Trophoblast cell (in vitro differentiated cells and primary cell): ENCODE measurements at regions not wholly inside any gene's neighbourhood (a gene's known extent, or its start where the extent isn't known, plus 50 kb on each side); places are given as distances from the start of the nearest gene placed in this dataset.

Experiments used
- DNase-seq, 2 donors: peaks; one replicate each; pipeline ENCODE4 v3.0.0-alpha.2; 2016
- H2AFZ ChIP-seq: 2 replicates; pipeline ENCODE4 v1.6.1; 2013; ENCODE audit warnings: low read length, moderate library complexity, mild to moderate bottlenecking; ENCODE audit not compliant: insufficient read depth, poor library complexity
- H2AK5ac ChIP-seq: 2 replicates; pipeline ENCODE4 v1.6.1; 2013; ENCODE audit warnings: mild to moderate bottlenecking, low read length
- H2BK120ac ChIP-seq: 2 replicates; pipeline ENCODE4 v1.6.1; 2013; ENCODE audit warnings: low read length, mild to moderate bottlenecking, moderate library complexity; ENCODE audit not compliant: insufficient read depth, poor library complexity
- H2BK12ac ChIP-seq: 2 replicates; pipeline ENCODE4 v1.6.1; 2013; ENCODE audit warnings: mild to moderate bottlenecking, low read length, moderate library complexity
- H2BK5ac ChIP-seq: 2 replicates; pipeline ENCODE4 v1.6.1; 2013; ENCODE audit warnings: low read length, low read depth, moderate library complexity, mild to moderate bottlenecking; ENCODE audit not compliant: poor library complexity
- H3K14ac ChIP-seq: 2 replicates; pipeline ENCODE4 v1.6.1; 2013; ENCODE audit warnings: mild to moderate bottlenecking, low read length
- H3K18ac ChIP-seq: 2 replicates; pipeline ENCODE4 v1.6.1; 2013; ENCODE audit warnings: mild to moderate bottlenecking, low read length
- H3K23ac ChIP-seq: 2 replicates; pipeline ENCODE4 v1.6.1; 2013; ENCODE audit warnings: low read length
- H3K27ac ChIP-seq: 2 replicates; pipeline ENCODE4 v1.5.1; 2013; ENCODE audit warnings: low read depth, mild to moderate bottlenecking, inconsistent platforms, low read length, moderate library complexity
- H3K27me3 ChIP-seq: 2 replicates; pipeline ENCODE4 v1.6.1; 2013; ENCODE audit warnings: inconsistent platforms, mild to moderate bottlenecking, low read length, moderate library complexity; ENCODE audit not compliant: insufficient read depth
- H3K36me3 ChIP-seq, 2 experiments: 1 replicate in 1 of 2; 2 replicates in 1 of 2; pipeline ENCODE4 v1.6.1; 2013; ENCODE audit warnings: low read length in 2 of 2, mild to moderate bottlenecking in 2 of 2, moderate library complexity in 1 of 2; ENCODE audit not compliant: insufficient read depth in 2 of 2, control insufficient read depth in 1 of 2
- H3K4ac ChIP-seq: 2 replicates; pipeline ENCODE4 v1.6.1; 2013; ENCODE audit warnings: low read depth, mild to moderate bottlenecking, low read length, moderate library complexity
- H3K4me1 ChIP-seq, 2 experiments: 1 replicate in 1 of 2; 2 replicates in 1 of 2; pipeline ENCODE4 v1.6.1; 2013; ENCODE audit warnings: low read length in 2 of 2, mild to moderate bottlenecking in 2 of 2, moderate library complexity in 1 of 2; ENCODE audit not compliant: insufficient read depth in 2 of 2, control insufficient read depth in 1 of 2
- H3K4me2 ChIP-seq: 2 replicates; pipeline ENCODE4 v1.6.1; 2013; ENCODE audit warnings: inconsistent platforms, mild to moderate bottlenecking, low read length, moderate library complexity
- H3K4me3 ChIP-seq: 2 replicates; pipeline ENCODE4 v1.5.1; 2013; ENCODE audit warnings: mild to moderate bottlenecking, low read depth, low read length, inconsistent platforms
- H3K79me1 ChIP-seq: one replicate; pipeline ENCODE4 v1.6.1; 2013; ENCODE audit warnings: low read length
- H3K79me2 ChIP-seq: 2 replicates; pipeline ENCODE4 v1.6.1; 2013; ENCODE audit warnings: low read length, mild to moderate bottlenecking; ENCODE audit not compliant: control insufficient read depth, insufficient read depth, poor library complexity
- H3K9ac ChIP-seq: 2 replicates; pipeline ENCODE4 v1.6.1; 2013; ENCODE audit warnings: mild to moderate bottlenecking, low read length
- H3K9me3 ChIP-seq: 2 replicates; pipeline ENCODE4 v1.6.1; 2013; ENCODE audit warnings: low read depth, mild to moderate bottlenecking, control low read depth, inconsistent platforms, low read length; ENCODE audit not compliant: insufficient read depth
- H4K12ac ChIP-seq: 2 replicates; pipeline ENCODE4 v1.6.1; 2013; ENCODE audit warnings: low read depth, mild to moderate bottlenecking, low read length, moderate library complexity
- H4K8ac ChIP-seq: 2 replicates; pipeline ENCODE4 v1.6.1; 2013; ENCODE audit warnings: low read depth, mild to moderate bottlenecking, low read length, moderate library complexity
- H4K91ac ChIP-seq: one replicate; pipeline ENCODE4 v1.6.1; 2013; ENCODE audit warnings: low read depth, mild to moderate bottlenecking, low read length, moderate library complexity
- WGBS: extraction: QIAGEN DNeasy Blood & Tissue Kit; methylation state at CpG from one replicate; pipeline ENCODE4 v1.1.7; 2013; ENCODE audit warnings: missing lambda C conversion rate; ENCODE audit not compliant: insufficient read length, insufficient coverage; ENCODE audit errors: extremely low coverage; 5-methylcytosine and 5-hydroxymethylcytosine counted together

- H3K79me2 ChIP-seq, result no peaks in the 10 kb centered on the region
- WGBS, result no CpG with 5 or more reads among the region's 1 CpG
- no peaks in the 10 kb centered on the region for H3K79me1 ChIP-seq
- H3K23ac ChIP-seq, result no peak overlapping the region
- H2BK12ac ChIP-seq, result no peak overlapping the region
- H4K12ac ChIP-seq, result no peak overlapping the region
- H4K91ac ChIP-seq, result no peak overlapping the region
- H3K18ac ChIP-seq, result no peak overlapping the region
- no peak overlapping the region for H4K8ac ChIP-seq
- H3K9me3 ChIP-seq, result no peaks in the 10 kb centered on the region
- no peak overlapping the region for H3K4ac ChIP-seq
- no peak overlapping the region for H3K14ac ChIP-seq
- H2BK120ac ChIP-seq, result no peak overlapping the region
- no peaks in the 10 kb centered on the region for H3K4me1 ChIP-seq
- H3K36me3 ChIP-seq, result no peaks in the 10 kb centered on the region
- H3K4me3 ChIP-seq, result no peak overlapping the region
- H3K4me2 ChIP-seq, result no peak overlapping the region
- H2BK5ac ChIP-seq, result no peak overlapping the region
- no peak overlapping the region for H3K27ac ChIP-seq
- H3K9ac ChIP-seq, result no peak overlapping the region
- no peak overlapping the region for H2AFZ ChIP-seq
- DNase-seq, result no peak
- H3K27me3 ChIP-seq, result no peaks in the 10 kb centered on the region
- no peak overlapping the region for H2AK5ac ChIP-seq
These were observed 353.6 kb downstream of the DEPDC1B start for GRCh38 chr5:60346393-60346792.

- no peak overlapping the region for H3K23ac ChIP-seq
- H4K91ac ChIP-seq, result no peak overlapping the region
- H2AFZ ChIP-seq, result no peak overlapping the region
- H3K9me3 ChIP-seq, result no peaks in the 10 kb centered on the region
- H2BK5ac ChIP-seq, result no peak overlapping the region
- no peak overlapping the region for H2BK120ac ChIP-seq
- no peak overlapping the region for H3K4ac ChIP-seq
- no peaks in the 10 kb centered on the region for H3K79me1 ChIP-seq
- no peaks in the 10 kb centered on the region for H3K36me3 ChIP-seq
- H3K9ac ChIP-seq, result no peak overlapping the region
- H3K27me3 ChIP-seq, result no peaks in the 10 kb centered on the region
- no peak overlapping the region for H3K18ac ChIP-seq
- no peak overlapping the region for H4K8ac ChIP-seq
- no peak overlapping the region for H3K4me2 ChIP-seq
- no peaks in the 10 kb centered on the region for H3K79me2 ChIP-seq
- H3K27ac ChIP-seq, result no peak overlapping the region
- no peak for DNase-seq
- no CpG with 5 or more reads among the region's 4 CpGs for WGBS
- no peak overlapping the region for H2AK5ac ChIP-seq
- H3K14ac ChIP-seq, result no peak overlapping the region
- H4K12ac ChIP-seq, result no peak overlapping the region
- H3K4me3 ChIP-seq, result no peak overlapping the region
- no peak overlapping the region for H2BK12ac ChIP-seq
- no peaks in the 10 kb centered on the region for H3K4me1 ChIP-seq
These were observed 356.9 kb downstream of the DEPDC1B start for GRCh38 chr5:60343102-60343501.

GRCh38 chr5:60340965-60341471 lies 358.9 kb downstream of the DEPDC1B start:
- Histone ChIP-seq H3K27ac (no peak overlapping the region), H2AK5ac (no peak overlapping the region), H3K4me1 (no peaks in the 10 kb centered on the region), H3K27me3 (no peaks in the 10 kb centered on the region), H3K4me3 (no peak overlapping the region), H3K4me2 (no peak overlapping the region), H2BK120ac (no peak overlapping the region), H3K14ac (no peak overlapping the region), H3K79me1 (no peaks in the 10 kb centered on the region), H3K36me3 (no peaks in the 10 kb centered on the region), H3K9ac (no peak overlapping the region), H3K23ac (no peak overlapping the region), H3K79me2 (no peaks in the 10 kb centered on the region), H3K9me3 (no peaks in the 10 kb centered on the region), H2BK5ac (no peak overlapping the region), H4K12ac (no peak overlapping the region), H2BK12ac (no peak overlapping the region), H3K18ac (no peak overlapping the region), H4K8ac (no peak overlapping the region), H3K4ac (no peak overlapping the region), H4K91ac (no peak overlapping the region), H2AFZ (no peak overlapping the region)
- DNase-seq, result no peak
- WGBS, result no CpG with 5 or more reads among the region's 2 CpGs

GRCh38 chr5:60340326-60340725 lies 359.6 kb downstream of the DEPDC1B start:
- WGBS, result no CpG with 5 or more reads among the region's 1 CpG
- H3K79me1 ChIP-seq, result no peaks in the 10 kb centered on the region
- no peaks in the 10 kb centered on the region for H3K9me3 ChIP-seq
- no peak overlapping the region for H2BK5ac ChIP-seq
- H4K8ac ChIP-seq, result no peak overlapping the region
- no peaks in the 10 kb centered on the region for H3K27me3 ChIP-seq
- no peak overlapping the region for H2BK12ac ChIP-seq
- no peaks in the 10 kb centered on the region for H3K4me1 ChIP-seq
- no peak overlapping the region for H3K23ac ChIP-seq
- no peak overlapping the region for H4K91ac ChIP-seq
- H3K79me2 ChIP-seq, result no peaks in the 10 kb centered on the region
- H3K4ac ChIP-seq, result no peak overlapping the region
- H3K14ac ChIP-seq, result no peak overlapping the region
- no peak overlapping the region for H3K18ac ChIP-seq
- no peak overlapping the region for H2AFZ ChIP-seq
- no peak overlapping the region for H2AK5ac ChIP-seq
- no peak overlapping the region for H3K4me2 ChIP-seq
- no peak overlapping the region for H4K12ac ChIP-seq
- H2BK120ac ChIP-seq, result no peak overlapping the region
- no peak overlapping the region for H3K4me3 ChIP-seq
- no peak overlapping the region for H3K27ac ChIP-seq
- no peak overlapping the region for H3K9ac ChIP-seq
- no peaks in the 10 kb centered on the region for H3K36me3 ChIP-seq
- DNase-seq, result no peak
